Dendritic cell treated with granulocyte-macrophage colony-stimulating factor and Interleukin-4, amounts not matched to agents 40 ng/mL and 50 ng/mL, for 4 days (primary cell): ENCODE measurements at regions not wholly inside any gene's neighbourhood (a gene's known extent, or its start where the extent isn't known, plus 50 kb on each side); places are given as distances from the start of the nearest gene placed in this dataset.

Experiments
- H3K27ac Mint-ChIP-seq: one replicate; pipeline ENCODE4 v1.8.0; 2022; ENCODE audit warnings: mild to moderate bottlenecking, mixed read lengths
- H3K27me3 Mint-ChIP-seq: one replicate; pipeline ENCODE4 v1.8.0; 2022; ENCODE audit warnings: mild to moderate bottlenecking, mixed read lengths
- H3K36me3 Mint-ChIP-seq: one replicate; pipeline ENCODE4 v1.8.0; 2022; ENCODE audit warnings: low read depth, mixed read lengths
- H3K4me1 Mint-ChIP-seq: one replicate; pipeline ENCODE4 v1.8.0; 2022; ENCODE audit warnings: low read depth, mixed read lengths
- H3K4me3 Mint-ChIP-seq: one replicate; pipeline ENCODE4 v1.8.0; 2022; ENCODE audit warnings: mild to moderate bottlenecking, moderate library complexity, mixed read lengths
- H3K9me3 Mint-ChIP-seq: one replicate; pipeline ENCODE4 v1.8.0; 2022; ENCODE audit warnings: mixed read lengths
- intact Hi-C: fragments of 100-400 bp; cut with micrococcal nuclease; formaldehyde crosslinking; loops from one replicate; pipeline ENCODE4 v1.15.0; 2022

DNA sequence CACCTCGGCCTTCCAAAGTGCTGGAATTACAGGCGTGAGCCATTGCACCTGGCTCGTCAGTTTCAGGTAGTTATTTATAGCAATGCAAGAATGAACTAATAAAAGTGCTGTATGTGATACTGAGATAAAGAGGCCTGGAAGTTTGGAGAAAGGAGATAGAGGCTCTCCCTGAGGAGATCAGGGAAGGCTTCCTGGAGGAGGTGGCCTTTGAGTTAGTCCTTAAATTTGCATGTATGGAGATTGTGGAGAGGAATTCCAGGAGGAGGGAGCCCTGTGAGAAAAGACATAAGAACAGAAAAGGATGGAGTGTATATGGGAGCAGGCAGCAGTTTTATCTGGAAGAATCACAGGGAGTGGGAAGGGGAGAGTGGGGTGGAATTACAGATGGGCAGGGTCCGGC is 276.6 kb upstream of the EEF2KMT start:
- Mint-ChIP-seq H3K36me3 (no peaks in the 10 kb centered on the region), H3K4me3 (no peak overlapping the region), H3K27ac (no peak overlapping the region), H3K9me3 (no peaks in the 10 kb centered on the region), H3K4me1 (no peaks in the 10 kb centered on the region), H3K27me3 (no peaks in the 10 kb centered on the region)
- intact Hi-C loops = no loop called here

DNA sequence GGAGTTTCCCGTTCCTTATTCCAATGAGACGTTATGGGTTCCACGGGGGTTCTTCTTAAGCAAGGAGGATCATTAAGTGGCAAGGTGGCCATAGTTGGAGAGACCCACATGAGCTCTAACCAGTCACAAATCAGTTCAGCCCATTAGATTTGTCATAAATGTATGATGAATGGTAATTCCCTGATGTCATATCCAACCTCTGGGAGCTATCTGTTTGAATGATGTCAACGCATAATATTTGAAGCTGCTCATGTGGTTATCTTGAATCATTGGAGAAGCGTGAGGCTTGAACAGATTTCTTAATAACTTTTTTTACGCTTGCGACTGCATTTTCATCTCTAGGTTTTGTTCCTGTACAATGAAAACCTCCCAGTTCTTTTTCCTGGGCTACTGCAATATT is 270.4 kb upstream of the EEF2KMT start:
- Mint-ChIP-seq H3K9me3 (no peaks in the 10 kb centered on the region), H3K36me3 (no peaks in the 10 kb centered on the region), H3K4me1 (no peaks in the 10 kb centered on the region), H3K4me3 (no peak overlapping the region), H3K27me3 (no peaks in the 10 kb centered on the region), H3K27ac (no peak overlapping the region)
- intact Hi-C loops = no loop called here

DNA sequence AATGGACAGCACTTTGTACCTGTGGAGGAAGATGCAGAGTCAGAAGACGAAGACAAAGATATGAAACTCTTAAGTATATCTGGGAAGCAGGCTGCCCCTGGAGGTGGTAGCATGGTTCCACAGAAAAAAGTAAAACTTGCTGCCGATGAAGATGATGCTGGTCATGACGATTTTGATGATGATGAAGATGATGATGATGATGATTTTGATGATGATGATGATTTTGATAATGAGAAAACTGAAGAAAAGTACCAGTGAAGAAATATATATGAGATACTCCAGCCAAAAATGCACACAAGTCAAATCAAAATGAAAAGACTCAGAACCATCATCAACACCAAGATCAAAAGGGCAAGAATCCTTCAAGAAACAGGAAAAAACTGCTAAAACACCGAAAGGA is 268.5 kb upstream of the EEF2KMT start:
- no peaks in the 10 kb centered on the region for H3K4me1 Mint-ChIP-seq
- intact Hi-C loops = no loop called here
- H3K27me3 Mint-ChIP-seq = no peaks in the 10 kb centered on the region
- H3K4me3 Mint-ChIP-seq = no peak overlapping the region
- H3K27ac Mint-ChIP-seq = no peak overlapping the region
- no peaks in the 10 kb centered on the region for H3K9me3 Mint-ChIP-seq
- H3K36me3 Mint-ChIP-seq = no peaks in the 10 kb centered on the region

DNA sequence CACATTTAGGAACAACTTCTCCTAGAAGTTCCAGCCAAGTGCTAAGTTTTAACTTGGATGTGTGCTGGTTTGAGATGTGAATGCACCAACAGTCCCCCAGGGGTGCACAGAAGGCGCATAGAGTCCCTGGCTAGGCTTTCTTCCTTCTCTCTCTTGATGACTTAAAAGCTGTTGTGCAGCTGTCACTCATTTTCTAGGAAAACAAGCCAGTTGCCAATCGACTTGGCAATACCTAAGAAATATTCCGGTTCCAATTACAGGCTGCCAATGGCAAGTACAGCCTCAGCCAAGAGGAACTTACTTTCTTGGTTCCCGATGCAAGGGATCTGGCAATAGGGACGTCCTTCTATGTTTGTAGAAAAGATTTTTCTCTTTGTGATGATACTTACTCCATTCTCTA is 266.6 kb upstream of the EEF2KMT start:
- Mint-ChIP-seq H3K4me3 (no peak overlapping the region), H3K9me3 (no peaks in the 10 kb centered on the region), H3K36me3 (no peaks in the 10 kb centered on the region), H3K27me3 (no peaks in the 10 kb centered on the region), H3K4me1 (no peaks in the 10 kb centered on the region), H3K27ac (no peak overlapping the region)
- intact Hi-C loops = no loop called here

DNA sequence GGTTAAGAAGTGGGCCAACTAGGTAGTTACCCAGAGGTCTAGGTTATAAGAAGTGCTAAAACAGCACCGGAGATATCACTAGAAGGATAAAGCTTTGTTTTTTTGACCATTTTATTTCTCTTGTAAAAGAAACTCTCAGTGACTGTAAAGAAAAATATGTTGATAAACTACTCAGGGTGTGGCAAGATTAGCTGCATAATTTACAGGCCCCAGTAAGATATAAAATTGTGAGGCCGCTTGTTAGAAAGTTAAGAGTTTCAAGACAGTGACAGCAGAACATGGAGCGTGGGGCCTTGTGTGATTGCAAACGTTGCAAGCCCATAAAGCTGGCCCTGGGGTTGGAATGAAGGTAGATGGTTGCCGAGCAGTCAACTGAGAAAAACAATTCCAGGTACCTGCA is 263.7 kb upstream of the EEF2KMT start:
- Mint-ChIP-seq H3K4me1 (no peaks in the 10 kb centered on the region), H3K4me3 (no peak overlapping the region), H3K36me3 (no peaks in the 10 kb centered on the region), H3K9me3 (no peaks in the 10 kb centered on the region), H3K27me3 (no peaks in the 10 kb centered on the region), H3K27ac (no peak overlapping the region)
- intact Hi-C loops = no loop called here

DNA sequence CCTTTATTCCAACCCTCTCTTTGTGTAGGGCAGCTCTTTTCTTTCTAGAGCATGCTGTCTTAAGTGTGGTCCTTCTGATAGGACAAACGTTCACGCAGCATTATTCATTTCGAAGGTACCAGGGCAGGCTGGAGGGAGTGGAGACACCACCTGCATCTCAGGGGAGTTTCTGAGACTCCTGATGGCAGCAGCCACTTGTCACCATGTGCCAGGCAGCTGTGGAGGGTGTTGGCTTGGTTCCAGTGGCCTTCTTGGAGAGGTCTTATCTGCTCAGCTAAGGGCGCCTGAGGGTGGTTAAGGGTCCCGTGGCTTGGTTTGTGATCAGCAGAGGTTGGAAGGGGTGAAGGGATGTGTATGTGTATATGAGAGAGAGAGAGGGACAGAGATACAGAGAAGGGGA is 257.1 kb upstream of the EEF2KMT start:
- H3K27me3 Mint-ChIP-seq = no peaks in the 10 kb centered on the region
- no peaks in the 10 kb centered on the region for H3K9me3 Mint-ChIP-seq
- H3K27ac Mint-ChIP-seq = no peak overlapping the region

DNA sequence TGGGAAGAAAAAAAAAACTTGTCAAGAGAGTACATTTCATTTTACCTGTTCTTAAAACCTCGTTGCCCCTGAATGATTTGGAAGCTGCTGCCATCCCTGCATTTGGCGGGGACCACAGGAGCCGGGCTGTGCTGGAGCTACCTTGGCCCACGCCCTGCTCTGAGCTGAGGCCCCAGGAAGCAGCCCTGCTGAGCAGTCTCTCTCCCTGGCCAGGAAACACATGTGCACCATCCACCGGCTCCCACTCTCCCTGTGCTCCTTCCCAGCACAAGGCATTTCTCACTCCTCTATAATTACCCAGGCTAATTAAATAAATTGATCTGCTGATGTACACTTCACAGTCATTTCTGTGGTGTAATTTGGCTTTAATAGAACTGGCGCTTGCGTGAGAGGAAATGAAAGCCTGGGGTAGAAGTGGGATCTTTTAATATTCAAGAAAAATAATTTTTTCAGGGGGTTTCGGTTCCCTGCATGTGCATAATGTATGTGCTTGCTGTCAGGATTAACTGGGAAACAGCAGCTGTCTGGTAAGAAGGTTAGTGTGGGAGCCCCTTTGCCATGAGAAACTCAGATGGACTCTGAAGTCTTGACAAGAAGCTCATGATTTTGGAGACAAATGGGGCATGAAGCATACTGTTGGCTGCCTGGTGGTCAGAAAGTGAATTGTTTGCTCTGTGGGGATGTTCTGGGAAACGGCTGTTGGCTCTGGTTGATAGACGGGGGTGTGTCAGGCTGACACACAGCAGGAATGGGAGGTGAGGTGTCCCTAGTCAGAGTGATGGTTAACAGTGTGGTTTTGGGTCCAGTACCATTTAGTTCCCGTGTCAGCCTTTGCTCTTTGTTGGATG is 252.3 kb upstream of the EEF2KMT start:
- Mint-ChIP-seq H3K9me3 (no peaks in the 10 kb centered on the region), H3K36me3 (no peaks in the 10 kb centered on the region), H3K4me3 (no peak overlapping the region), H3K27me3 (no peaks in the 10 kb centered on the region), H3K4me1 (no peaks in the 10 kb centered on the region), H3K27ac (no peak overlapping the region)
- intact Hi-C loops = no loop called here

More for the DNA sequence above, 257.1 kb upstream of the EEF2KMT start:
- no peak overlapping the region for H3K4me3 Mint-ChIP-seq
- intact Hi-C loops = no loop called here
- H3K36me3 Mint-ChIP-seq = no peaks in the 10 kb centered on the region
- H3K4me1 Mint-ChIP-seq = no peaks in the 10 kb centered on the region

DNA sequence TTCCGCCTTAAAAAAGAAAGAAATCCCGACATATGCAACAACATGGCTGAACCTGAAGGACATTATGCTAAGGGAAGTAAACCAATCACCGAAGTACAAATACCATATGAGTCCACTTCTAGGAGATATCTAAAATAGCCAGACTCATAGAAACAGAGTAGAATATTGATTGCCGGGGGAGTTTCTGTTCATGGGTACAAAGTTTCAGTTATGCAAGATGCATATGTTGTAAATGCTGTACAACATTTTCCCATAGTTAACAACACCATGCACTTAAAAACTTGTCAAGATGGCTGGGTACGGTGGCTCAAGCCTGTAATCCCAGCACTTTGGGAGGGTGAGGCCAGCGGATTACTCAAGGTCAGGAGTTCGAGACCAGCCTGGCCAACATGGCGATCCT is 251.5 kb upstream of the EEF2KMT start:
- H3K27me3 Mint-ChIP-seq = no peaks in the 10 kb centered on the region
- H3K36me3 Mint-ChIP-seq = no peaks in the 10 kb centered on the region
- no peaks in the 10 kb centered on the region for H3K4me1 Mint-ChIP-seq
- H3K9me3 Mint-ChIP-seq = no peaks in the 10 kb centered on the region
- intact Hi-C loops = no loop called here
- H3K4me3 Mint-ChIP-seq = no peak overlapping the region
- H3K27ac Mint-ChIP-seq = no peak overlapping the region

DNA sequence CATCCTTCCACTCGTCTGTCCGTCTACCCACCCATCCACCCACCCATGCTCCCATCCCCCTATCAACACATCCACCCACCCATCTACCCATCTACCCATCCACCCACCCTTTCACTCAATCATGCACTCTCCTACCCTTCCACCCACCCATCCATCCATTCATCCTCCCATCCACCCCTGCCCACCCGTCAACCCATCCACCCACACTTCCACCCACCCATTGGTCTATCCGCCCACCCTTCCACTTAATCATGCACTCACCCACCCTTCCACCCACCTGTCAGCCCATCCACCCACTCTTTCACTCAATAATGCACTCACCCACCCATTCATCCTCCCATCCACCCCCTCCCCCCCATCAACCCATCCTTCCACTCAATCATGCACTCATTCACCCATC is 250.0 kb upstream of the EEF2KMT start:
- no peaks in the 10 kb centered on the region for H3K36me3 Mint-ChIP-seq
- H3K27me3 Mint-ChIP-seq = no peaks in the 10 kb centered on the region
- H3K4me3 Mint-ChIP-seq = no peak overlapping the region
- H3K27ac Mint-ChIP-seq = no peak overlapping the region
- intact Hi-C loops = no loop called here
- no peaks in the 10 kb centered on the region for H3K9me3 Mint-ChIP-seq
- H3K4me1 Mint-ChIP-seq = no peaks in the 10 kb centered on the region

DNA sequence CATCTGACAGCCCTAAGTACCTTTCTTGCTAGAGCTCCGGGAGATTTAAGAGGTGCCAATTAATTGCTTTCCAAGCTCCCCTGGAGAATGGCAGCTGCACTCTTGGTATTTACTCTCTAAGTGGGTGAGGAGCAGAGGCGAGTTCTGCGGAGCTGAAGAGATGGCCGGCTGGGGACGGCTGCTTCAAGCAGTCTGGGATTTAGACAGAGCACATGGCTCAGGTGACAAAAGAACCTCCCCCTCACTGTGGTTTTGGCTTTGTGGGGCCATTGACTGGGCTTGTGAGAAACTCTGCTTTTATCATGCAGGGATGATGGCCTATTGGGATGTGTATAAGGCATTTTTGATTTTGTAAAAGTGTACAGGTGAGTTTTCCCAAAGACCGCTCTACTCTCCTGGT is 239.3 kb upstream of the EEF2KMT start:
- Mint-ChIP-seq H3K9me3 (no peaks in the 10 kb centered on the region), H3K4me3 (no peak overlapping the region), H3K27me3 (no peaks in the 10 kb centered on the region), H3K36me3 (no peaks in the 10 kb centered on the region), H3K27ac (no peak overlapping the region), H3K4me1 (no peaks in the 10 kb centered on the region)
- intact Hi-C loops = no loop called here

DNA sequence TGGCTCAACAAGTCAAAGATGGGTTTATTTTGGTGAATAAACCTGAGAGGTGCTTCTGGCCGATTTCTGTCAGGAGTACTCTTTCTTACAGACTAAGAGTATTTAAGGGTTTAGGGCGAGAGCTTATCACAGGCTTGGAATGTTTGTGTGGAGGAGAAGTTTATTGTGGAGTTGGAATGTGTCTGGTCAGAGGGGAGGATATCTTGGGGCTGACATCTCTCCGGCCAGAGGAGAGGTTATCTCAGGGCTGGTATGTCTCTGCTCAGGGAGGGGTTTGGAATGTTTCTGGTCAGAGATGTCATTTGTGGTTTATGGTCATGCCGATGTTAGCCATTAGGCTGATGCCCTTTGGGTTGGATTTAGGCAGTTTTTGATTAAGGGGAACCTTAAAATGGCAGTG is 236.4 kb upstream of the EEF2KMT start:
- no peaks in the 10 kb centered on the region for H3K4me1 Mint-ChIP-seq
- H3K9me3 Mint-ChIP-seq = peaks cover 4% of the 10 kb centered on the region
- intact Hi-C loops = no loop called here
- no peaks in the 10 kb centered on the region for H3K36me3 Mint-ChIP-seq
- no peaks in the 10 kb centered on the region for H3K27me3 Mint-ChIP-seq
- H3K27ac Mint-ChIP-seq = no peak overlapping the region
- no peak overlapping the region for H3K4me3 Mint-ChIP-seq

DNA sequence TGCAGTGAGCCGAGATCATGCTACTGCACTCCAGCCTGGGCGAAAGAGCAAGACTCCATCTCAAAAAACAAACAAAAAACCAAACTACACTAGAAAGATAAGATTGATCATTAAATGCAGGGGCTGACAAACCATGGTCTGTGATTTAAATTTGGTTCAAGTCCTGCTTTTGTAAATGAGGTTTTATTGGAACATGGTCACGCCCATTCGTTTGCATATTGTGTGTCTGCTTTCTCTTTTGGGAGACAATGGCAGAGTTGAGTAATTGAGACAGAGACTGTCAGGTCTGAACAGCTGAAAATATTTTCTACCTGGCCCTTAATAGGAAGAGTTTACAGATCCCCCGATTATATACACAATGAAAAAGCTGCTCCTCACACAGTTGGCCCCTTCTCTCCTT is 235.5 kb upstream of the EEF2KMT start:
- intact Hi-C loops = no loop called here
- Mint-ChIP-seq H3K27ac (no peak overlapping the region), H3K4me1 (no peaks in the 10 kb centered on the region), H3K36me3 (no peaks in the 10 kb centered on the region), H3K9me3 (peaks cover 12% of the 10 kb centered on the region), H3K27me3 (no peaks in the 10 kb centered on the region), H3K4me3 (no peak overlapping the region)

DNA sequence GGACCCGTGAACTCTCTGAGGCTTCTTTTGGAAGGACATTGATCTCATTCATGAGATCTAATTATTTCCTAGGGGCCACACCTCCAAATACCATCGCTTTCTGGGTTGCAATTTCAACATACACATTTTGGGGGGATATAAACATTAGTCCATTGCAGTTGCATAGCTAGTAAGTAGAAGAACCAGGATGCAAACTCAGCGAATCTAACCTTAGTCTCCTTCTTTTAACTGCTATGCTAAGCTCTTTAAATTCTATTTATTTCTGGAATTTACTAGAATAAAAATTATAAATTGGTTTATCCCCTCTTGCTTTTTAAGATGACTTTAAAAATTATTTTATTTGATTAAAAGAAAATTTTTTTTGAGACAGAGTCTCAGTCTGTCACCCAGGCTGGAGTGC is 232.5 kb upstream of the EEF2KMT start:
- H3K9me3 Mint-ChIP-seq = peaks cover 12% of the 10 kb centered on the region
- no peak overlapping the region for H3K4me3 Mint-ChIP-seq
- no peaks in the 10 kb centered on the region for H3K4me1 Mint-ChIP-seq
- H3K36me3 Mint-ChIP-seq = no peaks in the 10 kb centered on the region
- intact Hi-C loops = no loop called here
- no peaks in the 10 kb centered on the region for H3K27me3 Mint-ChIP-seq
- no peak overlapping the region for H3K27ac Mint-ChIP-seq

DNA sequence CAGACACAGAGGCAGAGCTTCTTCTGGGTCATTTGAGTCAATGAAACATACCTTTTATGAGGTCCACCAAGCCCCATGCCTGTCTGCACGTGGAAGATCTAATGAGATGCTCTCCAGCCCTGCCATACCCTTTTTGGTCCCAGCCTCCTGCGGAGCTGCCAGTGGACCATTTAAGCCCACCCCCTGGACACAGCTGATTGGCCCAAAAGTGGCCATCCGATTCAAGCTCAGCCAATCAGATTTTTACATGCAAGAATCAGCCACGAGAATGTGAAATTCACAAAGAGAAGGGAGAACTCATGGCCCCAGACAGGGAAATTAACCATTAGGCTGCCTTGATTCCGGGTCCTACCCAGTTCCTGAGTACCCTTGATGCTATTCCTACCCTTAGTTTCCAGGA is 231.0 kb upstream of the EEF2KMT start:
- no peak overlapping the region for H3K4me3 Mint-ChIP-seq
- peaks cover 12% of the 10 kb centered on the region for H3K9me3 Mint-ChIP-seq
- no peak overlapping the region for H3K27ac Mint-ChIP-seq
- intact Hi-C loops = no loop called here
- H3K36me3 Mint-ChIP-seq = no peaks in the 10 kb centered on the region
- H3K27me3 Mint-ChIP-seq = no peaks in the 10 kb centered on the region
- no peaks in the 10 kb centered on the region for H3K4me1 Mint-ChIP-seq

DNA sequence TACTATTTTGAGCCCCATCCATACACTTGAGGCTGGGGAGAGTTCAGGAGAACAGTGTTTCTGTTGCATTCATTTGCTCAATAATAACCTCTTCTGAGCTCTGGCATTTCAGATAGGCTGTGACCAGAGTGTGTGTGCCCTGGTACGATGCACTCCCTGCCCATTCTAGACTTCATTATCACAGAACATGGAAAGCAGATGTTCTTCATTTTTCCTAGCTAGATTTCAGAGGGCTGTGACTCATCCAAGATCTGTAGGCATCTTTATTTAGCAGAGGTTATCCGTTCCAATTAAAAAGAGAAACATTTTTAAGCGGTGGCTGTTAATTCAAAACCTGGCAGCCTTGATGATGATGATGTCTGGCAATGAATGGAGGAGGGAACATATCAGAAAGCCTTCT is 228.8 kb upstream of the EEF2KMT start:
- Mint-ChIP-seq H3K27ac (no peak overlapping the region), H3K36me3 (no peaks in the 10 kb centered on the region), H3K4me3 (no peak overlapping the region), H3K9me3 (peaks cover 12% of the 10 kb centered on the region), H3K4me1 (no peaks in the 10 kb centered on the region), H3K27me3 (no peaks in the 10 kb centered on the region)
- intact Hi-C loops = no loop called here
